ENCODE measurements at regions not wholly inside any gene's neighbourhood (a gene's known extent, or its start where the extent isn't known, plus 50 kb on each side); places are given as distances from the start of the nearest gene placed in this dataset.

GRCh38 chr2:194020155-194020554 lies 1636.9 kb upstream of the SLC39A10 start:
- ChIA-PET POLR2A (interaction anchor here (0.6 to 1.9 kb wide), 2 partner anchors 8 to 1897 kb away, joined by 3 to 5 read pairs; no protein-coding TSS in a partner anchor), CTCF (ENCODE audit: unreplicated experiment) (interaction anchor here (0.6 kb wide), 1 partner anchor 14 kb away, joined by 3 read pairs; no protein-coding TSS in a partner anchor)
- no peak for DNase-seq (ENCODE audit: low spot score)
- no peak overlapping the region for H3K27ac ChIP-seq (ENCODE audit: low read depth, low read length, poor library complexity, severe bottlenecking)
- intact Hi-C loops (cut with micrococcal nuclease; ENCODE audit: unreplicated experiment) = no loop called here
- no peak overlapping the region for H3K4me3 ChIP-seq (ENCODE audit: low read depth, low read length, poor library complexity, severe bottlenecking)
- 0 out of 2 replicates have a peak, but pooled peaks cover 4% of the 10 kb centered on the region for H3K9me3 ChIP-seq (ENCODE audit: low read length)
- no peak for TF ChIP-seq EZH2phosphoT487 (IDR thresholded peaks at IDR 0.05; ENCODE audit: borderline replicate concordance, low read depth, low read length)
- TF ChIP-seq CTCF (conservative IDR thresholded peaks at IDR 0.05; ENCODE audit: low read length) = no peak
- no peaks in the 10 kb centered on the region for H3K36me3 ChIP-seq (ENCODE audit: insufficient read depth, low read length)
- no peaks in the 10 kb centered on the region for H4K20me1 ChIP-seq (ENCODE audit: insufficient read depth, low read length)
- BruUV-seq (replicated peaks) = no TSS peak
- no peaks in the 10 kb centered on the region for H3K79me2 ChIP-seq (ENCODE audit: insufficient read depth, low read depth, low read length)
- H3K4me1 ChIP-seq (ENCODE audit: insufficient read depth, low read length, poor library complexity, severe bottlenecking) = no peaks in the 10 kb centered on the region
- no peak overlapping the region for H3K4me2 ChIP-seq (ENCODE audit: low read length)
- no peak overlapping the region for H2AFZ ChIP-seq (ENCODE audit: low read length)
- H3K9me2 ChIP-seq (ENCODE audit: insufficient read depth, low read length) = no peaks in the 10 kb centered on the region

GRCh38 chr2:194015751-194016150 lies 1641.3 kb upstream of the SLC39A10 start:
- CTCF ChIA-PET (ENCODE audit: unreplicated experiment) = no interaction called here
- TF ChIP-seq CTCF (conservative IDR thresholded peaks at IDR 0.05; ENCODE audit: low read length) (no peak), EZH2phosphoT487 (IDR thresholded peaks at IDR 0.05; ENCODE audit: borderline replicate concordance, low read depth, low read length) (no peak)
- H3K4me2 ChIP-seq (ENCODE audit: low read length) = no peak overlapping the region
- H3K9me3 ChIP-seq (ENCODE audit: low read length) = no peaks in the 10 kb centered on the region
- no peak overlapping the region for H3K27ac ChIP-seq (ENCODE audit: low read depth, low read length, poor library complexity, severe bottlenecking)
- H3K9me2 ChIP-seq (ENCODE audit: insufficient read depth, low read length) = no peaks in the 10 kb centered on the region
- no TSS peak for BruUV-seq (replicated peaks)
- no peaks in the 10 kb centered on the region for H3K4me1 ChIP-seq (ENCODE audit: insufficient read depth, low read length, poor library complexity, severe bottlenecking)
- POLR2A ChIA-PET = interaction anchor here (0.6 to 1.7 kb wide), 3 partner anchors 11 to 758 kb away, joined by 3 to 5 read pairs (median 4); no protein-coding TSS in a partner anchor
- DNase-seq (ENCODE audit: low spot score) = no peak
- H3K79me2 ChIP-seq (ENCODE audit: insufficient read depth, low read depth, low read length) = no peaks in the 10 kb centered on the region
- intact Hi-C loops (cut with micrococcal nuclease; ENCODE audit: unreplicated experiment) = no loop called here
- no peaks in the 10 kb centered on the region for H3K36me3 ChIP-seq (ENCODE audit: insufficient read depth, low read length)
- no peak overlapping the region for H3K4me3 ChIP-seq (ENCODE audit: low read depth, low read length, poor library complexity, severe bottlenecking)
- no peaks in the 10 kb centered on the region for H4K20me1 ChIP-seq (ENCODE audit: insufficient read depth, low read length)
- H2AFZ ChIP-seq (ENCODE audit: low read length) = no peak overlapping the region

GRCh38 chr2:194014639-194015038 lies 1642.4 kb upstream of the SLC39A10 start:
- no peaks in the 10 kb centered on the region for H3K9me3 ChIP-seq (ENCODE audit: low read length)
- H3K79me2 ChIP-seq (ENCODE audit: insufficient read depth, low read depth, low read length) = no peaks in the 10 kb centered on the region
- H3K36me3 ChIP-seq (ENCODE audit: insufficient read depth, low read length) = no peaks in the 10 kb centered on the region
- H3K4me3 ChIP-seq (ENCODE audit: low read depth, low read length, poor library complexity, severe bottlenecking) = no peak overlapping the region
- ChIA-PET CTCF (ENCODE audit: unreplicated experiment) (no interaction called here), POLR2A (interaction anchor here (0.6 to 1.7 kb wide), 3 partner anchors 13 to 113 kb away, joined by 3 to 5 read pairs (median 3); no protein-coding TSS in a partner anchor)
- H3K4me1 ChIP-seq (ENCODE audit: insufficient read depth, low read length, poor library complexity, severe bottlenecking) = no peaks in the 10 kb centered on the region
- TF ChIP-seq CTCF (conservative IDR thresholded peaks at IDR 0.05; ENCODE audit: low read length) (no peak), EZH2phosphoT487 (IDR thresholded peaks at IDR 0.05; ENCODE audit: borderline replicate concordance, low read depth, low read length) (no peak)
- BruUV-seq (replicated peaks) = no TSS peak
- no peak overlapping the region for H2AFZ ChIP-seq (ENCODE audit: low read length)
- no peaks in the 10 kb centered on the region for H3K9me2 ChIP-seq (ENCODE audit: insufficient read depth, low read length)
- no peaks in the 10 kb centered on the region for H4K20me1 ChIP-seq (ENCODE audit: insufficient read depth, low read length)
- DNase-seq (ENCODE audit: low spot score) = no peak
- no peak overlapping the region for H3K4me2 ChIP-seq (ENCODE audit: low read length)
- intact Hi-C loops (cut with micrococcal nuclease; ENCODE audit: unreplicated experiment) = no loop called here
- H3K27ac ChIP-seq (ENCODE audit: low read depth, low read length, poor library complexity, severe bottlenecking) = no peak overlapping the region
